AG10803 (cell line): ENCODE measurements at regions not wholly inside any gene's neighbourhood (a gene's known extent, or its start where the extent isn't known, plus 50 kb on each side); places are given as distances from the start of the nearest gene placed in this dataset.

ENCODE experiments used
- DNase-seq: peaks from one replicate; pipeline ENCODE4 v3.0.0; 2010; ENCODE audit warnings: low read depth
- H3K4me3 ChIP-seq: 2 replicates; pipeline ENCODE4 v1.5.1; 2011; ENCODE audit warnings: mild to moderate bottlenecking, low read length, control low read depth
- CTCF ChIP-seq: conservative IDR thresholded peaks from 2 replicates; pipeline ENCODE4 v1.5.1; 2011; ENCODE audit warnings: mild to moderate bottlenecking, low read length, control low read depth, inconsistent platforms

- no peak overlapping the region for H3K4me3 ChIP-seq
- TF ChIP-seq CTCF, result no peak
- no peak for DNase-seq
These were observed 624.5 kb upstream of the VSTM2A start for GRCh38 chr7:53917637-53918036.

- DNase-seq, result no peak
- H3K4me3 ChIP-seq, result no peak overlapping the region
- no peak for TF ChIP-seq CTCF
These were observed 622.2 kb upstream of the VSTM2A start for GRCh38 chr7:53920011-53920410.

GRCh38 chr7:53940483-53940882 is 601.7 kb upstream of the VSTM2A start:
- DNase-seq, result no peak
- no peak for TF ChIP-seq CTCF
- no peak overlapping the region for H3K4me3 ChIP-seq

GRCh38 chr7:53947732-53948131 is 594.4 kb upstream of the VSTM2A start:
- no peak for DNase-seq
- no peak for TF ChIP-seq CTCF
- no peak overlapping the region for H3K4me3 ChIP-seq

- TF ChIP-seq CTCF, result no peak
- H3K4me3 ChIP-seq, result no peak overlapping the region
These were observed 576.5 kb upstream of the VSTM2A start for GRCh38 chr7:53965716-53966115.

GRCh38 chr7:53983480-53983879 is 558.7 kb upstream of the VSTM2A start:
- DNase-seq, result no peak
- no peak overlapping the region for H3K4me3 ChIP-seq
- TF ChIP-seq CTCF, result no peak

More at GRCh38 chr7:53965716-53966115, 576.5 kb upstream of the VSTM2A start:
- no peak for DNase-seq

GRCh38 chr7:53984776-53985175 is 557.4 kb upstream of the VSTM2A start:
- no peak for DNase-seq
- no peak overlapping the region for H3K4me3 ChIP-seq
- no peak for TF ChIP-seq CTCF
